ENCODE measurements at regions not wholly inside any gene's neighbourhood (a gene's known extent, or its start where the extent isn't known, plus 50 kb on each side); places are given as distances from the start of the nearest gene placed in this dataset.

GRCh38 chr5:39835371-39835770, 410.6 kb upstream of the DAB2 start:
- no peak overlapping the region for H3K4me3 ChIP-seq (ENCODE audit: low read depth, low read length)
- DNase-seq (ENCODE audit: low read depth), result no peak
- no peak for TF ChIP-seq CTCF (IDR thresholded peaks at IDR 0.05; ENCODE audit: insufficient read depth, low read depth, low read length)

GRCh38 chr5:39829441-39829840, 404.7 kb upstream of the DAB2 start:
- DNase-seq (ENCODE audit: low read depth), result peak; percentile 4
- no peak for TF ChIP-seq CTCF (IDR thresholded peaks at IDR 0.05; ENCODE audit: insufficient read depth, low read depth, low read length)
- no peak overlapping the region for H3K4me3 ChIP-seq (ENCODE audit: low read depth, low read length)

- no peak overlapping the region for H3K4me3 ChIP-seq (ENCODE audit: low read depth, low read length)
- no peak for TF ChIP-seq CTCF (IDR thresholded peaks at IDR 0.05; ENCODE audit: insufficient read depth, low read depth, low read length)
- no peak for DNase-seq (ENCODE audit: low read depth)
Observed at GRCh38 chr5:39826051-39826450, 401.3 kb upstream of the DAB2 start.

- TF ChIP-seq CTCF (IDR thresholded peaks at IDR 0.05; ENCODE audit: insufficient read depth, low read depth, low read length), result no peak
- no peak for DNase-seq (ENCODE audit: low read depth)
- H3K4me3 ChIP-seq (ENCODE audit: low read depth, low read length), result no peak overlapping the region
Observed at GRCh38 chr5:39825301-39825700, 400.5 kb upstream of the DAB2 start.

- DNase-seq (ENCODE audit: low read depth), result no peak
- H3K4me3 ChIP-seq (ENCODE audit: low read depth, low read length), result no peak overlapping the region
- TF ChIP-seq CTCF (IDR thresholded peaks at IDR 0.05; ENCODE audit: insufficient read depth, low read depth, low read length), result no peak
Observed at GRCh38 chr5:39822020-39822419, 397.2 kb upstream of the DAB2 start.

- DNase-seq (ENCODE audit: low read depth), result peak; percentile 28
- no peak for TF ChIP-seq CTCF (IDR thresholded peaks at IDR 0.05; ENCODE audit: insufficient read depth, low read depth, low read length)
- H3K4me3 ChIP-seq (ENCODE audit: low read depth, low read length), result no peak overlapping the region
Observed at GRCh38 chr5:39816866-39817265, 392.1 kb upstream of the DAB2 start.

- no peak for TF ChIP-seq CTCF (IDR thresholded peaks at IDR 0.05; ENCODE audit: insufficient read depth, low read depth, low read length)
- peak; percentile 88 for DNase-seq (ENCODE audit: low read depth)
Observed at GRCh38 chr5:39816156-39816845, 391.5 kb upstream of the DAB2 start.

More at GRCh38 chr5:39816156-39816845, 391.5 kb upstream of the DAB2 start:
- H3K4me3 ChIP-seq (ENCODE audit: low read depth, low read length), result no peak overlapping the region
